HUES48 (cell line): ENCODE measurements at regions not wholly inside any gene's neighbourhood (a gene's known extent, or its start where the extent isn't known, plus 50 kb on each side); places are given as distances from the start of the nearest gene placed in this dataset.

Experiments
- H3K27ac ChIP-seq: one replicate; pipeline ENCODE4 v1.7.0; 2013; ENCODE audit warnings: low read depth, low read length, inconsistent platforms
- H3K27me3 ChIP-seq: 2 replicates; pipeline ENCODE4 v1.6.1; 2013; ENCODE audit warnings: mild to moderate bottlenecking, low read length; ENCODE audit not compliant: control insufficient read depth, insufficient read depth
- H3K36me3 ChIP-seq: 2 replicates; pipeline ENCODE4 v1.6.1; 2013; ENCODE audit warnings: low read length; ENCODE audit not compliant: control insufficient read depth, insufficient read depth
- H3K4me1 ChIP-seq: 2 replicates; pipeline ENCODE4 v1.6.1; 2013; ENCODE audit warnings: mild to moderate bottlenecking, low read length; ENCODE audit not compliant: control insufficient read depth, insufficient read depth
- H3K4me3 ChIP-seq: 2 replicates; pipeline ENCODE4 v1.5.1; 2013; ENCODE audit warnings: mild to moderate bottlenecking, low read depth, low read length
- H3K9ac ChIP-seq: 2 replicates; pipeline ENCODE4 v1.6.1; 2013; ENCODE audit warnings: mild to moderate bottlenecking, low read depth, low read length, moderate library complexity
- H3K9me3 ChIP-seq: 2 replicates; pipeline ENCODE4 v1.6.1; 2013; ENCODE audit warnings: low read length; ENCODE audit not compliant: control insufficient read depth, insufficient read depth

DNA sequence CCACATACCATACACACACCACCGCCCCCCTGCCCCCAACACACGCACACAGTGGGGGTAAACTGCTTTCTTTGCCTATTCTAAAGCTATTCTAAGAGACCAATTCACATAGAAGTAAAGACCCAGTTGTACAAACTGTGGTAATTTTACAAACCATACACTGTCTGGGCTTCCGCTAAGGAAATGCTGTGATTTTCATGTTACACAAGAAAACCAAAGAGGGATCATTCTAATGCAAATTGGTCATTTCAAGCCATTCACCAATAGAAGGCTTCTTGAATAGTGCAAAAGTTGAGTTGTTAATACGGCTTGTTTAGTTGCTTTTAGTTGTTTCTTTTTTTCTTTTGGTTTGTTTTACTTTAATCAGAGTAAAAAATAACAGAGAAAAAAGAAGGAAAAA lies 202.8 kb downstream of the EFNB2 start:
- H3K27me3 ChIP-seq, result no peaks in the 10 kb centered on the region
- H3K36me3 ChIP-seq, result no peaks in the 10 kb centered on the region
- no peak overlapping the region for H3K27ac ChIP-seq
- H3K9me3 ChIP-seq, result no peaks in the 10 kb centered on the region
- H3K4me3 ChIP-seq, result no peak overlapping the region
- no peak overlapping the region for H3K9ac ChIP-seq
- H3K4me1 ChIP-seq, result peaks cover 29% of the 10 kb centered on the region

DNA sequence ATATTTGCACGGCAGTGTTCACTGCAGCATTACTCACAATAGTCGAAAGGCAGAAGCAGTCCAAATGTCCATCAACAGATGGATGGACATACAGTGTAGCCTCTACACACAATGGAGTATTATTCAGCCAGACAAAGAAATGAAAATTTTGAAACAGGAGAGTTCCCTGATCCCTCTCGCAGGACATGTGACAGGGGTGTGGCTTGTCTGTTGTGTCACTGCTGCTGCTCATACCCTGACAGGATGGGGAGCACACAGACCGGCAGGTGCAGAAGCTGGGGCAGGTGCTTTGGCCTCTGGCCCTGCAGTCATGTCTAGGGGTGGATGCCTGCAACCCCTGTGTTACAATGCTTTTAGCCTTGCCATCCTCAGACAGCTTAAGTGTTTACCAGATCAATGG lies 204.3 kb downstream of the EFNB2 start:
- Histone ChIP-seq H3K4me1 (peaks cover 29% of the 10 kb centered on the region), H3K27me3 (no peaks in the 10 kb centered on the region), H3K4me3 (no peak overlapping the region), H3K36me3 (no peaks in the 10 kb centered on the region), H3K9me3 (no peaks in the 10 kb centered on the region), H3K27ac (no peak overlapping the region), H3K9ac (no peak overlapping the region)

DNA sequence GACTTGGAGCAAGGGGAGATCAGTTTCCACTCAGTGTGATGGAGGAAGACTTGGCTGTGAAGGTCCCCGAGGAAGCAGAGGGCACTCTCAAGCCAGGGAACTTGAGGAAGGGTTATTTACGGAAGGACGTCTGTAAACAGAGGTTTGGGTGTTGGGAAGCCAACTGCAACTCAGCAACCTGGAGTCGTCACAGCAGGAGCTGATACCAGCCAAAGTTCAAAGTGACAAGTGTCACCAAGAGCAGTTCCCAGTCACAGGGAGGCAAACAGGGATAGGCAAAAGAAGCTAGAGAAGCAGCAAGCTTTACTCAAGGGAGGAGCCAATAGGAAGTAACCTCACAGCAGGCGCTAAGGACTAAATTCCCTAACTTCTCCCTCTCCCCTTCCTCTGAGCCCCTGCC lies 205.5 kb downstream of the EFNB2 start:
- no peak overlapping the region for H3K9ac ChIP-seq
- H3K27me3 ChIP-seq, result no peaks in the 10 kb centered on the region
- H3K36me3 ChIP-seq, result no peaks in the 10 kb centered on the region
- no peak overlapping the region for H3K27ac ChIP-seq
- peaks cover 29% of the 10 kb centered on the region for H3K4me1 ChIP-seq
- H3K9me3 ChIP-seq, result peaks cover 3% of the 10 kb centered on the region; the same call in 1 of the 2 replicates
- H3K4me3 ChIP-seq, result no peak overlapping the region

DNA sequence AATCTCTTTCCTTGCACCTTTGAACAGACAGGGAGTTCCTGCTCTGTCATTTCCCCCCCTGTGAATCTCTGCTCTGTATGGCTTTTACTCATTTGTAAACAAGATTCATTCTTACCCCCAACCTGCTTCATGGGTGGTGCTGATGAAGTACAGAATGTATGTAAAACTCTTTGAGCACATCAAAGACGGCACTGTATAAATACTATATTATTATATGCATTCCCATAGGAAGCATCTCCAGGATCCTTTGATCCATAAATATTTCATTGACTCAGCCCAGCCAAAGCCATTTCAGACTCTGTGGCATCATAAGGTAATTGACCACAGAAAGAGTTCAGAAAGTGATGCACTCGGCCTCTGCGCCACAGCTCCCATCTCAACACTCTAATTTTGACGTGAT lies 208.7 kb downstream of the EFNB2 start:
- no peak overlapping the region for H3K9ac ChIP-seq
- H3K9me3 ChIP-seq, result peaks cover 19% of the 10 kb centered on the region
- no peak overlapping the region for H3K4me3 ChIP-seq
- peaks cover 9% of the 10 kb centered on the region; the same call in 1 of the 2 replicates for H3K4me1 ChIP-seq
- H3K36me3 ChIP-seq, result no peaks in the 10 kb centered on the region
- H3K27ac ChIP-seq, result no peak overlapping the region
- no peaks in the 10 kb centered on the region for H3K27me3 ChIP-seq

DNA sequence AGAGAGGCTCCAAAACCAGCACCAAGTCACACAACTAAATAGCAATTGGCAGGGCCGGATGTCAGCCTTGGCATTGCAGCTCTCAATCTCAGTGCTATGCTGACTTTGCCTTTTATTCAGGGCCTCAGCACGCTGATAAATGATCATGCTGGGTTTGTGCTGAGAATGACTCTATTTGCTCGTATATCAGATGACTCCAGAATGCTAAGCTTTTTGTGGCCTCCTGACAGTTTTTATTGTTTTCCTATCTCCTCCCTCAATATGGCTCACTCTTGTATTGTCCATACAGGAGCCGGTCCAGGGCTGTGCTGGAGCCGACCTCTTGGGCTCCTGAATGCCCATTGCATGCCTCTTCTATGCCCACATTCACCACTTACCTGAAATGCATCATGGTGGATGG lies 211.0 kb downstream of the EFNB2 start:
- no peak overlapping the region for H3K27ac ChIP-seq
- no peaks in the 10 kb centered on the region for H3K27me3 ChIP-seq
- no peak overlapping the region for H3K9ac ChIP-seq
- H3K36me3 ChIP-seq, result no peaks in the 10 kb centered on the region
- peaks cover 19% of the 10 kb centered on the region for H3K9me3 ChIP-seq
- H3K4me3 ChIP-seq, result no peak overlapping the region
- peaks cover under 1% of the 10 kb centered on the region; the same call in 1 of the 2 replicates for H3K4me1 ChIP-seq

DNA sequence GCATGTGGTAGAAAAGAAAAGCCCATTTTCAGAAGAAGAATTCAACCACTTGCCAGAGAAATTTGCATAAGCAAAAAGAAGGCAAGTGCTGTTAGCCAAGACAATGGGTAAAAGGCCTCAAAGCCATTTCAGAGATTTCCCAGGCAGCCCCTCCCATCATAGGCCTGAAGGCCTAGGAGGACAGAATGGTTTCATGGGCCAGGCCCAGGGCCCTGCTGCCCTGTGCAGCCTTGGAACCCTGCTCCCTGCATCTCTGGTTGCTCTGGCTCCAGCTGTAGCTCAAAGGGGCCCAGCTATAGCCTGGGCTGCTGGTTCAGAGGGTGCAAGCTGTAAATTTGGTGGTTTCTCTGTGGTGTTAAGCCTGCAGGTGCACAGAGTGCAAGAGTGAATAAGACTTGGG lies 212.8 kb downstream of the EFNB2 start:
- no peaks in the 10 kb centered on the region for H3K36me3 ChIP-seq

DNA sequence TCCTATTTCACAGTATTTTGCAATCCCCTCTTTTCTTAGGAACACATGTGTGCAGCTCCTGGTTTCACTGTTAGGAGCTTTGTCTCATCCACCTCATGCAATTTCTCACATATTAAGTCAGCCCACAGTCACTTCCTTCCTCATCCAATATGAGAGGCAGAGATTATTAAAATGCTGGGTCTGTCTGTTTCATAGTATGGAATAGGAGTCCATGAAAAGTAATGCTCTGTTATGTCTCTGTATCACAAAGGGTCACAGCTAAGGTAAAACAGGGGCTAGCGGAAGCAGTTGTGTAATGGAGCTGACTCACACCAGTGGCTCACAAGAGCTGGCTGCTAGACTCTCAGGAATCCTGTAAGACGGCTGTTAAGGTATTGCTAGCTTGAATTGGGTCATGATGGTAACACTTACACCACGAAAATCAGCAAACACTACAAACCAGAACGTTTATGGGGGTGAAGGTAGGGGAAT lies 216.5 kb downstream of the EFNB2 start:
- Histone ChIP-seq H3K36me3 (no peaks in the 10 kb centered on the region), H3K9ac (no peak overlapping the region), H3K4me3 (no peak overlapping the region), H3K4me1 (peaks cover 9% of the 10 kb centered on the region; the same call in 1 of the 2 replicates), H3K27ac (peak overlapping the region; percentile 61), H3K9me3 (peaks cover 15% of the 10 kb centered on the region), H3K27me3 (no peaks in the 10 kb centered on the region)

More for the DNA sequence above, 212.8 kb downstream of the EFNB2 start:
- Histone ChIP-seq H3K4me3 (no peak overlapping the region), H3K4me1 (peaks cover 9% of the 10 kb centered on the region; the same call in 1 of the 2 replicates), H3K9me3 (peaks cover 19% of the 10 kb centered on the region), H3K27ac (no peak overlapping the region), H3K9ac (no peak overlapping the region), H3K27me3 (no peaks in the 10 kb centered on the region)

DNA sequence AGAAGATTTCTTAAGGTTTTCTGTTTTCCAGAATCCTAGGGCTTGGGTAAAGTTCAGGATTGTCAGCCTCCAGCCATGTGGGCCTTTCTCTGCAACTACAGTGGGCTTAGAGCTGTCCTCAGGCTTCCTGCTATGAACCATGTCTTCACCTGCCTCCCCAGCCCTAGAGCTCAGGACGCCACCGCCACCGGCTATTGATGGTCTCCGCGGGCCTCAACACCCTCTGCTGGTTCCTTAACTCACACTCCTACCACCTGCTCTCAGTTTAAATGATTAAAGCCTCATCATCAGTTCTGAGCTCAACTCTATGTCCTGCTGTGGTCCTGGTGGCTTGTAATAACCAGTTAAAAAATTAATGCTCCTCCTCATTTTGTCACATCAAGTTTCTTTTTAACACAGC lies 221.0 kb downstream of the EFNB2 start:
- H3K4me1 ChIP-seq, result peaks cover 8% of the 10 kb centered on the region; the same call in 1 of the 2 replicates
- H3K9ac ChIP-seq, result no peak overlapping the region
- H3K27me3 ChIP-seq, result no peaks in the 10 kb centered on the region
- no peaks in the 10 kb centered on the region for H3K9me3 ChIP-seq
- no peak overlapping the region for H3K4me3 ChIP-seq
- H3K27ac ChIP-seq, result no peak overlapping the region
- no peaks in the 10 kb centered on the region for H3K36me3 ChIP-seq

DNA sequence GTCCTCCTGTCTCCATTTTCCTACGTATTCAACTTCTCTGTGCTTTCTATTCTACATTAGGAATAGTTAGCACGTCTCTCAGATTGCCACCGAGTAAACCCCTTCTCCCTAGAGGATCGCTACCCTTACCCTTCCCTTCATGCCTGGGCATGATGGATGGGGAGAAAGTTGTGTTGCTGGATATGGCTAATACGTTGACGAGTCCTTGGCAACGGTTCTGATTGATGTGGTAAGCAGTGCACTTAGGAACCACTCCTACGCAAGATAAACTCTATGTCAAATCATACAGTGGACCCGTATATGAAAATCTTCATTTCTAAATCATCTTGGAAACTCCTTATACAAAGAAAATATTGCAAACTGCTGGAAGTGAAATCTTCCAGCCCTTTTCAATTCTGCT lies 224.5 kb downstream of the EFNB2 start:
- Histone ChIP-seq H3K4me1 (no peaks in the 10 kb centered on the region), H3K4me3 (no peak overlapping the region), H3K9ac (no peak overlapping the region), H3K36me3 (no peaks in the 10 kb centered on the region), H3K9me3 (0 out of 2 replicates have a peak, but pooled peaks cover 2% of the 10 kb centered on the region), H3K27ac (no peak overlapping the region), H3K27me3 (no peaks in the 10 kb centered on the region)

DNA sequence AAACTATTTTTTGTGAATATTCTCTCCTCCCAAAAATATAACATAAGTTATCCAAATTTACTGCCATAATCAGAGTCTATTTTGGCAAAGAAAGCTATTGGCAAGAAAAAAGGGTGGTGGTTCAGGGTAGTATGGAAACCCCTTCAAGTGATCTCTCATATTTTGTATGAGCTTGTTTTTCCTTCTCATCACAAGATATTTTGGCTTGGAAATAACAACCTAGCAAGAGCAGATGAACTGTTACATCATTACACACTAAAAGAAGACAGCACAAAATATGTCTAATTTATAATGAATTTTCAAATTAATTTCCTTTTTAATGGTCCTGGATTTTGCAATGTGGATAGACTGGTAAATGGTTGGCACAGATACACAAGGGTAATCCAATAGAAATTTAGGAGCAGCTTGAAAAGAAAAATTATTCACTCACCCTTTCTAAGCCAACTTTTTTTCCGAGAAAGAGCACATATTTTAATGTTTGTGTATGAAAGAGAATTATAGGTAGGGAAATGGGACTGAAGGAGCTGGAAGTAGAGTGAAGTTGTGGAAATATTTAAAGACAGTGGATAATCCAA lies 225.1 kb downstream of the EFNB2 start:
- Histone ChIP-seq H3K27me3 (no peaks in the 10 kb centered on the region), H3K4me1 (no peaks in the 10 kb centered on the region), H3K27ac (no peak overlapping the region), H3K4me3 (no peak overlapping the region), H3K9ac (no peak overlapping the region), H3K36me3 (no peaks in the 10 kb centered on the region), H3K9me3 (0 out of 2 replicates have a peak, but pooled peaks cover 2% of the 10 kb centered on the region)

DNA sequence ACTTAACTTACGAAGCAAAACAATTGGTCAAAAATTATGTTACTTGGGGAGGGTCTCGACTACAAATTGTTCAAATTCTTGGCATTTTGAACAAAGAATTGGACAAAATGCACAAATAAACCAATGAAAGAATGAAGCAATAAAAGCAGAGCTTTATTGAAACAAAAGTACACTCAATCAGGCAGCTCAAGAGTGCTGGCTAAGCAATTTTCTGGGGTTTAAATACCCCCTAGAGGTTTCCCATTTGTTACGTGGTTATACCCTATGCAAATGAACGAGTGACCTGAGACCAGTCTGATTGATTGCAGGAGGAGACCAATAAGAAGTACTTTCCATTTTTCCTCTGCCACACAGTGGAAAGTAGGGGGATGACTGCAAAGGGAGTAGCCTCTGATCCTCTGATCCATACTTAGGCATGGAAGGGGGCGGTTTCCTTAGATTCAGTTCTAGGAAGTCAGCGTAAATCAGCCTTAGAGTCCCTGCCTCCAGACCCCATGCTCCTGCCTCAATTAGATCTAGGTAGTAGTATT lies 228.6 kb downstream of the EFNB2 start:
- H3K36me3 ChIP-seq, result no peaks in the 10 kb centered on the region
- H3K27me3 ChIP-seq, result no peaks in the 10 kb centered on the region
- H3K9ac ChIP-seq, result no peak overlapping the region
- no peak overlapping the region for H3K4me3 ChIP-seq
- peaks cover 10% of the 10 kb centered on the region; the same call in 1 of the 2 replicates for H3K4me1 ChIP-seq
- no peak overlapping the region for H3K27ac ChIP-seq
- peaks cover 13% of the 10 kb centered on the region for H3K9me3 ChIP-seq
